GM12878 (cell line): ENCODE measurements at regions not wholly inside any gene's neighbourhood (a gene's known extent, or its start where the extent isn't known, plus 50 kb on each side); places are given as distances from the start of the nearest gene placed in this dataset.

Experiments used
- CBX3 ChIP-seq: fragments of 200-600 bp; sonication (generic); IDR thresholded peaks from 2 replicates; pipeline ENCODE4 v1.6.1; 2016; ENCODE audit warnings: low read depth, borderline replicate concordance
- CHD2 ChIP-seq: IDR thresholded peaks from 2 replicates; pipeline ENCODE4 v1.6.1; 2011; ENCODE audit warnings: low read depth, low read length, improper control_type of control experiment, borderline replicate concordance
- IKZF2 ChIP-seq, 2 experiments: fragments of 450-650 bp; IDR thresholded peaks; 2 replicates each; pipeline ENCODE4 v1.6.1; 2017; ENCODE audit warnings: mild to moderate bottlenecking in 2 of 2, moderate library complexity in 2 of 2
- NFYB ChIP-seq: IDR thresholded peaks from 2 replicates; pipeline ENCODE4 v1.6.1; 2011; ENCODE audit warnings: low read depth, mild to moderate bottlenecking, low read length, improper control_type of control experiment, moderate library complexity; ENCODE audit not compliant: insufficient read depth
- RCOR1 ChIP-seq: conservative IDR thresholded peaks from 2 replicates; pipeline ENCODE4 v1.6.1; 2012; ENCODE audit warnings: low read depth, low read length, improper control_type of control experiment
- STAT3 ChIP-seq: IDR thresholded peaks from 2 replicates; pipeline ENCODE4 v1.6.1; 2011; ENCODE audit warnings: low read depth, low read length, improper control_type of control experiment
- ZNF622 ChIP-seq: fragments of 450-650 bp; IDR thresholded peaks from 2 replicates; pipeline ENCODE4 v1.6.1; 2017; ENCODE audit warnings: mild to moderate bottlenecking, inconsistent platforms
- TF ChIP-seq, protein P1 (sequence below): fragments of 450-650 bp; IDR thresholded peaks from 2 replicates; pipeline ENCODE4 v1.6.1; 2018; ENCODE audit warnings: mild to moderate bottlenecking, low read depth, moderate library complexity; ENCODE audit not compliant: partially characterized antibody
- TF ChIP-seq, protein P2 (sequence below): fragments of 450-650 bp; IDR thresholded peaks from 2 replicates; pipeline ENCODE4 v1.6.1; 2017; ENCODE audit warnings: mild to moderate bottlenecking
- TF ChIP-seq, protein P3 (sequence below): fragments of 450-650 bp; IDR thresholded peaks from 2 replicates; pipeline ENCODE4 v1.6.1; 2017; ENCODE audit warnings: low read depth, mild to moderate bottlenecking, moderate library complexity
- TF ChIP-seq, protein P4 (sequence below): fragments of 450-650 bp; IDR thresholded peaks from 2 replicates; pipeline ENCODE4 v1.6.1; 2017; ENCODE audit warnings: mild to moderate bottlenecking, moderate library complexity
- TF ChIP-seq, protein P5 (sequence below): fragments of 450-650 bp; formaldehyde crosslinking; IDR thresholded peaks from 2 replicates; pipeline ENCODE4 v1.4.0; 2022; ENCODE audit warnings: mild to moderate bottlenecking, moderate library complexity

DNA sequence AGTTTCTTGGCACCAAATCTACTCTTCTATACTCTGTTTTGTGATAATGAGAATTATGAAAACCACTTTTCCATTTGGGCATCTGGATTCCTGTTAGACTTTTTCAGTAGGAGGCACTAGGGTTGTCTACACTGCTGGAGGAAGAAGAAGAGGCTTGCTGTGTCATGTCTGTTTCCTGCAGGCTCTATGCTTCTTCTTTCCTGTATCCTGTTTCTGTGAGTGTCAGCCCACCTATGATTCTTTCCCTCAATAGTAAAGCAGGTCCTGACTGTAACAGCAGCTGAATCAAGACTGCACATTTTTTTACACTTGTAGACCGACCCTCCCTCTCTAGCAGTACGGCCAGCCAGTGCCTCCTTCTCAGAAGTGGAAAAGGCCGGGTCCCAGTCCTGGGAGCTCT is 603.9 kb downstream of the HDGFL1 start (continued):
- TF ChIP-seq, protein P1, sequence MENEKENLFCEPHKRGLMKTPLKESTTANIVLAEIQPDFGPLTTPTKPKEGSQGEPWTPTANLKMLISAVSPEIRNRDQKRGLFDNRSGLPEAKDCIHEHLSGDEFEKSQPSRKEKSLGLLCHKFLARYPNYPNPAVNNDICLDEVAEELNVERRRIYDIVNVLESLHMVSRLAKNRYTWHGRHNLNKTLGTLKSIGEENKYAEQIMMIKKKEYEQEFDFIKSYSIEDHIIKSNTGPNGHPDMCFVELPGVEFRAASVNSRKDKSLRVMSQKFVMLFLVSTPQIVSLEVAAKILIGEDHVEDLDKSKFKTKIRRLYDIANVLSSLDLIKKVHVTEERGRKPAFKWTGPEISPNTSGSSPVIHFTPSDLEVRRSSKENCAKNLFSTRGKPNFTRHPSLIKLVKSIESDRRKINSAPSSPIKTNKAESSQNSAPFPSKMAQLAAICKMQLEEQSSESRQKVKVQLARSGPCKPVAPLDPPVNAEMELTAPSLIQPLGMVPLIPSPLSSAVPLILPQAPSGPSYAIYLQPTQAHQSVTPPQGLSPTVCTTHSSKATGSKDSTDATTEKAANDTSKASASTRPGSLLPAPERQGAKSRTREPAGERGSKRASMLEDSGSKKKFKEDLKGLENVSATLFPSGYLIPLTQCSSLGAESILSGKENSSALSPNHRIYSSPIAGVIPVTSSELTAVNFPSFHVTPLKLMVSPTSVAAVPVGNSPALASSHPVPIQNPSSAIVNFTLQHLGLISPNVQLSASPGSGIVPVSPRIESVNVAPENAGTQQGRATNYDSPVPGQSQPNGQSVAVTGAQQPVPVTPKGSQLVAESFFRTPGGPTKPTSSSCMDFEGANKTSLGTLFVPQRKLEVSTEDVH = no peak
- TF ChIP-seq, protein P2, sequence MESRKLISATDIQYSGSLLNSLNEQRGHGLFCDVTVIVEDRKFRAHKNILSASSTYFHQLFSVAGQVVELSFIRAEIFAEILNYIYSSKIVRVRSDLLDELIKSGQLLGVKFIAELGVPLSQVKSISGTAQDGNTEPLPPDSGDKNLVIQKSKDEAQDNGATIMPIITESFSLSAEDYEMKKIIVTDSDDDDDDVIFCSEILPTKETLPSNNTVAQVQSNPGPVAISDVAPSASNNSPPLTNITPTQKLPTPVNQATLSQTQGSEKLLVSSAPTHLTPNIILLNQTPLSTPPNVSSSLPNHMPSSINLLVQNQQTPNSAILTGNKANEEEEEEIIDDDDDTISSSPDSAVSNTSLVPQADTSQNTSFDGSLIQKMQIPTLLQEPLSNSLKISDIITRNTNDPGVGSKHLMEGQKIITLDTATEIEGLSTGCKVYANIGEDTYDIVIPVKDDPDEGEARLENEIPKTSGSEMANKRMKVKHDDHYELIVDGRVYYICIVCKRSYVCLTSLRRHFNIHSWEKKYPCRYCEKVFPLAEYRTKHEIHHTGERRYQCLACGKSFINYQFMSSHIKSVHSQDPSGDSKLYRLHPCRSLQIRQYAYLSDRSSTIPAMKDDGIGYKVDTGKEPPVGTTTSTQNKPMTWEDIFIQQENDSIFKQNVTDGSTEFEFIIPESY = no peak
- TF ChIP-seq STAT3 (no peak), NFYB (no peak), CBX3 (no peak), IKZF2 (IDR thresholded peaks at IDR 0.05) (no peak), ZNF622 (no peak), CHD2 (no peak), RCOR1 (no peak)
- TF ChIP-seq, protein P3, sequence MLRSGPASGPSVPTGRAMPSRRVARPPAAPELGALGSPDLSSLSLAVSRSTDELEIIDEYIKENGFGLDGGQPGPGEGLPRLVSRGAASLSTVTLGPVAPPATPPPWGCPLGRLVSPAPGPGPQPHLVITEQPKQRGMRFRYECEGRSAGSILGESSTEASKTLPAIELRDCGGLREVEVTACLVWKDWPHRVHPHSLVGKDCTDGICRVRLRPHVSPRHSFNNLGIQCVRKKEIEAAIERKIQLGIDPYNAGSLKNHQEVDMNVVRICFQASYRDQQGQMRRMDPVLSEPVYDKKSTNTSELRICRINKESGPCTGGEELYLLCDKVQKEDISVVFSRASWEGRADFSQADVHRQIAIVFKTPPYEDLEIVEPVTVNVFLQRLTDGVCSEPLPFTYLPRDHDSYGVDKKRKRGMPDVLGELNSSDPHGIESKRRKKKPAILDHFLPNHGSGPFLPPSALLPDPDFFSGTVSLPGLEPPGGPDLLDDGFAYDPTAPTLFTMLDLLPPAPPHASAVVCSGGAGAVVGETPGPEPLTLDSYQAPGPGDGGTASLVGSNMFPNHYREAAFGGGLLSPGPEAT = no peak
- TF ChIP-seq, protein P4, sequence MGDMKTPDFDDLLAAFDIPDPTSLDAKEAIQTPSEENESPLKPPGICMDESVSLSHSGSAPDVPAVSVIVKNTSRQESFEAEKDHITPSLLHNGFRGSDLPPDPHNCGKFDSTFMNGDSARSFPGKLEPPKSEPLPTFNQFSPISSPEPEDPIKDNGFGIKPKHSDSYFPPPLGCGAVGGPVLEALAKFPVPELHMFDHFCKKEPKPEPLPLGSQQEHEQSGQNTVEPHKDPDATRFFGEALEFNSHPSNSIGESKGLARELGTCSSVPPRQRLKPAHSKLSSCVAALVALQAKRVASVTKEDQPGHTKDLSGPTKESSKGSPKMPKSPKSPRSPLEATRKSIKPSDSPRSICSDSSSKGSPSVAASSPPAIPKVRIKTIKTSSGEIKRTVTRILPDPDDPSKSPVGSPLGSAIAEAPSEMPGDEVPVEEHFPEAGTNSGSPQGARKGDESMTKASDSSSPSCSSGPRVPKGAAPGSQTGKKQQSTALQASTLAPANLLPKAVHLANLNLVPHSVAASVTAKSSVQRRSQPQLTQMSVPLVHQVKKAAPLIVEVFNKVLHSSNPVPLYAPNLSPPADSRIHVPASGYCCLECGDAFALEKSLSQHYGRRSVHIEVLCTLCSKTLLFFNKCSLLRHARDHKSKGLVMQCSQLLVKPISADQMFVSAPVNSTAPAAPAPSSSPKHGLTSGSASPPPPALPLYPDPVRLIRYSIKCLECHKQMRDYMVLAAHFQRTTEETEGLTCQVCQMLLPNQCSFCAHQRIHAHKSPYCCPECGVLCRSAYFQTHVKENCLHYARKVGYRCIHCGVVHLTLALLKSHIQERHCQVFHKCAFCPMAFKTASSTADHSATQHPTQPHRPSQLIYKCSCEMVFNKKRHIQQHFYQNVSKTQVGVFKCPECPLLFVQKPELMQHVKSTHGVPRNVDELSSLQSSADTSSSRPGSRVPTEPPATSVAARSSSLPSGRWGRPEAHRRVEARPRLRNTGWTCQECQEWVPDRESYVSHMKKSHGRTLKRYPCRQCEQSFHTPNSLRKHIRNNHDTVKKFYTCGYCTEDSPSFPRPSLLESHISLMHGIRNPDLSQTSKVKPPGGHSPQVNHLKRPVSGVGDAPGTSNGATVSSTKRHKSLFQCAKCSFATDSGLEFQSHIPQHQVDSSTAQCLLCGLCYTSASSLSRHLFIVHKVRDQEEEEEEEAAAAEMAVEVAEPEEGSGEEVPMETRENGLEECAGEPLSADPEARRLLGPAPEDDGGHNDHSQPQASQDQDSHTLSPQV = no peak
- TF ChIP-seq, protein P5, sequence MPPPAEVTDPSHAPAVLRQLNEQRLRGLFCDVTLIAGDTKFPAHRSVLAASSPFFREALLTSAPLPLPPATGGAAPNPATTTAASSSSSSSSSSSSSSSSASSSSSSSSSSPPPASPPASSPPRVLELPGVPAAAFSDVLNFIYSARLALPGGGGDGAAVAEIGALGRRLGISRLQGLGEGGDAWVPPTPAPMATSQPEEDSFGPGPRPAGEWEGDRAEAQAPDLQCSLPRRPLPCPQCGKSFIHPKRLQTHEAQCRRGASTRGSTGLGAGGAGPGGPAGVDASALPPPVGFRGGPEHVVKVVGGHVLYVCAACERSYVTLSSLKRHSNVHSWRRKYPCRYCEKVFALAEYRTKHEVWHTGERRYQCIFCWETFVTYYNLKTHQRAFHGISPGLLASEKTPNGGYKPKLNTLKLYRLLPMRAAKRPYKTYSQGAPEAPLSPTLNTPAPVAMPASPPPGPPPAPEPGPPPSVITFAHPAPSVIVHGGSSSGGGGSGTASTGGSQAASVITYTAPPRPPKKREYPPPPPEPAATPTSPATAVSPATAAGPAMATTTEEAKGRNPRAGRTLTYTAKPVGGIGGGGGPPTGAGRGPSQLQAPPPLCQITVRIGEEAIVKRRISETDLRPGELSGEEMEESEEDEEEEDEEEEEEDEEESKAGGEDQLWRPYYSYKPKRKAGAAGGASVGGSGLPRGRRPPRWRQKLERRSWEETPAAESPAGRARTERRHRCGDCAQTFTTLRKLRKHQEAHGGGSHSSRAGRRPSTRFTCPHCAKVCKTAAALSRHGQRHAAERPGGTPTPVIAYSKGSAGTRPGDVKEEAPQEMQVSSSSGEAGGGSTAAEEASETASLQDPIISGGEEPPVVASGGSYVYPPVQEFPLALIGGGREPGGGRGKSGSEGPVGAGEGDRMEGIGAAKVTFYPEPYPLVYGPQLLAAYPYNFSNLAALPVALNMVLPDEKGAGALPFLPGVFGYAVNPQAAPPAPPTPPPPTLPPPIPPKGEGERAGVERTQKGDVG (CRISPR knock-in tag) = no peak
